CD8-positive, alpha-beta memory T cell (primary cell): ENCODE measurements at regions not wholly inside any gene's neighbourhood (a gene's known extent, or its start where the extent isn't known, plus 50 kb on each side); places are given as distances from the start of the nearest gene placed in this dataset.

Experiments used
- CTCF ChIA-PET: fragments of 350-600 bp; sonication (Branson Sonifier 250); formaldehyde crosslinking; loops from one replicate; lab custom pipeline; 2021; ENCODE audit warnings: antibody characterized with exemption; lab: Charles Lee
- POLR2A ChIA-PET: fragments of 350-600 bp; sonication (Branson Sonifier 250); formaldehyde crosslinking; loops from one replicate; lab custom pipeline; 2021; ENCODE audit warnings: antibody characterized with exemption; lab: Charles Lee
- DNase-seq, 5 donors: peaks; one replicate each; pipeline versions ENCODE4 v3.0.0 to v3.0.0-alpha.2; 2020 to 2022; ENCODE audit warnings: mixed read lengths in 1 of 5
- H3K27ac ChIP-seq: one replicate; pipeline ENCODE4 v1.7.0; 2013; ENCODE audit warnings: low read depth, mild to moderate bottlenecking, low read length, moderate library complexity
- H3K27me3 ChIP-seq: 2 replicates; pipeline ENCODE4 v1.7.0; 2013; ENCODE audit warnings: low read length, mild to moderate bottlenecking; ENCODE audit not compliant: insufficient read depth, poor library complexity, severe bottlenecking
- H3K36me3 ChIP-seq: 2 replicates; pipeline ENCODE4 v1.7.0; 2013; ENCODE audit warnings: mild to moderate bottlenecking, low read length, moderate library complexity; ENCODE audit not compliant: insufficient read depth
- H3K4me1 ChIP-seq: 2 replicates; pipeline ENCODE4 v1.7.0; 2013; ENCODE audit warnings: mild to moderate bottlenecking, low read length, moderate library complexity; ENCODE audit not compliant: insufficient read depth
- H3K4me3 ChIP-seq: 2 replicates; pipeline ENCODE4 v1.7.0; 2013; ENCODE audit warnings: mild to moderate bottlenecking, low read length
- H3K9me3 ChIP-seq: 2 replicates; pipeline ENCODE4 v1.7.0; 2013; ENCODE audit warnings: mild to moderate bottlenecking, low read length
- H3K27ac Mint-ChIP-seq, 8 donors: one replicate each; pipeline ENCODE4 v1.8.0; 2020 to 2021; ENCODE audit warnings: mixed read lengths in 8 of 8, mild to moderate bottlenecking in 6 of 8, inconsistent platforms in 3 of 8, moderate library complexity in 3 of 8
- H3K27me3 Mint-ChIP-seq, 2 donors: one replicate each; pipeline ENCODE4 v1.8.0; 2020 to 2021; ENCODE audit warnings: mixed read lengths in 2 of 2, mild to moderate bottlenecking in 1 of 2, moderate library complexity in 1 of 2
- H3K36me3 Mint-ChIP-seq, 3 donors: one replicate each; pipeline ENCODE4 v1.8.0; 2020 to 2021; ENCODE audit warnings: mixed read lengths in 3 of 3, inconsistent platforms in 1 of 3, mild to moderate bottlenecking in 1 of 3
- H3K4me1 Mint-ChIP-seq, 3 donors: one replicate each; pipeline ENCODE4 v1.8.0; 2020 to 2021; ENCODE audit warnings: mixed read lengths in 3 of 3, inconsistent platforms in 1 of 3, mild to moderate bottlenecking in 1 of 3
- H3K4me3 Mint-ChIP-seq, 7 donors: one replicate each; pipeline ENCODE4 v1.8.0; 2020 to 2021; ENCODE audit warnings: mixed read lengths in 7 of 7, mild to moderate bottlenecking in 6 of 7, moderate library complexity in 4 of 7, inconsistent platforms in 2 of 7
- H3K9me3 Mint-ChIP-seq, 5 donors: one replicate each; pipeline ENCODE4 v1.8.0; 2020 to 2022; ENCODE audit warnings: mixed read lengths in 5 of 5, mild to moderate bottlenecking in 3 of 5, moderate library complexity in 2 of 5, inconsistent platforms in 1 of 5

DNA sequence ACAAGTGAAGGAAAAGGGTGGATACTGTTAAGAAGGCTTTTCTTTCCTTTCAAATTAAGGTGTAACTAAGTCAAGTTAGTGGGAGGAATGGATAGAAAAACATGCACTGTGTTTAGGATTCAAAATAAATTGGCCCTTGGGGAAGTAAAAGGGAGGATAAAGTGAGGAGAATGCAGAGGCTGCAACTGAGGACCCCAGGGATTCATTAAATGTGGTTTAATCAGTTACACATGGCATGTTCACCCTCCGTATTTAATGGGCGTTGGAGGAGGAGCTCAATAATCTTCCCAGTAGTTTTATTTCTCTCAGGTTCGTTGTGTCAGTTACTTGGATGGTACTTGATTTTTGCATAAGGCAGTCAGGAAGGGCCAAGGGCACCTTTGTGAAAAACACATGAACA lies 966.3 kb downstream of the JRKL start:
- no peak for DNase-seq
- no peaks in the 10 kb centered on the region for H3K36me3 Mint-ChIP-seq
- Histone ChIP-seq H3K36me3 (no peaks in the 10 kb centered on the region), H3K27me3 (no peaks in the 10 kb centered on the region), H3K4me1 (no peaks in the 10 kb centered on the region), H3K9me3 (no peaks in the 10 kb centered on the region), H3K4me3 (no peak overlapping the region), H3K27ac (no peak overlapping the region)
- peaks cover 0 to 25% (median 4%) of the 10 kb centered on the region in 5 donors for H3K9me3 Mint-ChIP-seq
- no peak overlapping the region for H3K27ac Mint-ChIP-seq
- H3K4me3 Mint-ChIP-seq: no peak overlapping the region
- ChIA-PET CTCF (no interaction called here), POLR2A (no interaction called here)
- no peaks in the 10 kb centered on the region for H3K27me3 Mint-ChIP-seq
- no peaks in the 10 kb centered on the region for H3K4me1 Mint-ChIP-seq

GRCh38 chr11:97359016-97359415 lies 969.2 kb downstream of the JRKL start:
- H3K4me3 Mint-ChIP-seq: no peak overlapping the region
- H3K9me3 ChIP-seq: no peaks in the 10 kb centered on the region
- DNase-seq: no peak
- H3K4me3 ChIP-seq: no peak overlapping the region
- no peaks in the 10 kb centered on the region for H3K36me3 ChIP-seq
- H3K27me3 ChIP-seq: no peaks in the 10 kb centered on the region
- H3K36me3 Mint-ChIP-seq: no peaks in the 10 kb centered on the region
- no peaks in the 10 kb centered on the region for H3K4me1 ChIP-seq
- H3K4me1 Mint-ChIP-seq: no peaks in the 10 kb centered on the region
- peaks cover 0 to 17% (median 7%) of the 10 kb centered on the region in 5 donors for H3K9me3 Mint-ChIP-seq
- no peak overlapping the region for H3K27ac Mint-ChIP-seq
- no peaks in the 10 kb centered on the region for H3K27me3 Mint-ChIP-seq
- ChIA-PET CTCF (no interaction called here), POLR2A (no interaction called here)
- H3K27ac ChIP-seq: no peak overlapping the region

DNA sequence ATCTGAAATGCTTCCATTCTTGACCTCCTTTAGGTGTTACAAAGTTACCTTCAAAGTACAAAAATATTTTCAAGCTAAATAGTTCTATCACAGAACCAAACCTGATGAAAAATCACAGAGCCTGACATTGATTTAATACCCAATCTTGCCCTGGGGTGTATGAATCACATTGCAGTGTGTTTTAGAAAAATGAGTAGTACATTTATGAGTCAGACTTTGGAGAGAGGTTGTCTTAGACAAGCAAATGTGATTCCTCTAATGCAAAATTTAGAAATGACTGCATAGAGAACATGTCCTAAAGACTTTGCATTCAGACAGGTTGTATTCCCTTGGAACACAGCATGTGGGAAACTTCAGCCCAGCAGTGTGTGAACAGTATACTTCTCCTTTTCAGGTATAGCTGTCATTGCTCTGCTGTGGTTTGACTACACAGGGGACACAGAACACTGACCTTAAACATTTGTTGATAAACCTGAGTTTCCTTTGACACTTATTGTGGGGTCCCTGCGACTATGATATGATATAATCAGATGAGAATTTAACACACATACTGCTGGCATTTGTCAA lies 972.1 kb downstream of the JRKL start:
- Mint-ChIP-seq H3K27me3 (no peaks in the 10 kb centered on the region), H3K4me1 (no peaks in the 10 kb centered on the region), H3K36me3 (no peaks in the 10 kb centered on the region), H3K27ac (no peak overlapping the region), H3K9me3 (peaks cover 11 to 31% (median 19%) of the 10 kb centered on the region in 5 donors), H3K4me3 (no peak overlapping the region)
- no peak overlapping the region for H3K27ac ChIP-seq
- DNase-seq: no peak
- no peaks in the 10 kb centered on the region for H3K36me3 ChIP-seq
- H3K4me3 ChIP-seq: no peak overlapping the region
- no peaks in the 10 kb centered on the region for H3K9me3 ChIP-seq
- CTCF ChIA-PET: no interaction called here
- H3K4me1 ChIP-seq: no peaks in the 10 kb centered on the region
- no peaks in the 10 kb centered on the region for H3K27me3 ChIP-seq
- POLR2A ChIA-PET: no interaction called here

DNA sequence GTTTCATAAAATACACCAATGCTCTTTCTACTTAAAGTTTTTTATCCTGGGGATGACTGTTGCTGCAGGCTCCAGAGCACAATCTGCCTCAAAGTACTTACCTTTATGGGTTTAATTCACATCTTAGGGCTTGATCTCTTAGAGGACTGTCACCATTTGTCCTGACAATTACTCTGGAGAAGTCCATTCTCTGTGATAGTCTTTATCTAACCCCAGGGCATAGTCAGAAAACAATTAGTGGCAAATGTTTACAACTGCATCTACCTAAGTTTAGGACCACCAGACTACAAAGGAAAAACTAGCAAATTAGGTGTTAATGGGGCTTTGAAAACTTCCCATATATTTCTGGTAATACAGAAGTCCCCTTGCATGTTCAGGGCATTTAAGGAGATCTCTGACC lies 973.5 kb downstream of the JRKL start:
- Histone ChIP-seq H3K4me1 (no peaks in the 10 kb centered on the region), H3K27me3 (no peaks in the 10 kb centered on the region), H3K36me3 (no peaks in the 10 kb centered on the region), H3K9me3 (no peaks in the 10 kb centered on the region), H3K4me3 (no peak overlapping the region), H3K27ac (no peak overlapping the region)
- H3K9me3 Mint-ChIP-seq: peaks cover 11 to 27% (median 19%) of the 10 kb centered on the region in 5 donors
- H3K4me3 Mint-ChIP-seq: no peak overlapping the region
- no peaks in the 10 kb centered on the region for H3K36me3 Mint-ChIP-seq
- POLR2A ChIA-PET: no interaction called here
- H3K4me1 Mint-ChIP-seq: no peaks in the 10 kb centered on the region
- no peak for DNase-seq
- CTCF ChIA-PET: no interaction called here
- no peak overlapping the region for H3K27ac Mint-ChIP-seq
- H3K27me3 Mint-ChIP-seq: no peaks in the 10 kb centered on the region

DNA sequence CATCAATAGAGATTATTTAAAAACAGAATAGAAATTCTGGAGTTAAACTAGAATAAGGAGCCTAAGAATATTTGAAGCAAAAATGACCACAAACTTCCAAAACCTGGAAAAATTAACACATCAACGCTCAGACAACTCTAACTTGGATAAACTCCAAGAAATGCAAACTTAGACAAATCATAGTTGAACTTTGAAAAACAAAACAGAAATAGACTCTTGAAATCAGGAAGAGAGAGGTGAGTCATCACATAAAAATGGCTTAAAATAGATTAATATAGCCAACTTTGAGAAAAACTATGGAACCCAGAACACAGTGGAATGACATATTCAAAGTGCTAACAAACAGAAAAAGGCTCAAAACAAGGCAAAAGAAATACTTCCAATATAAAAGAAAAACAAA lies 974.2 kb downstream of the JRKL start:
- POLR2A ChIA-PET: no interaction called here
- Histone ChIP-seq H3K4me3 (no peak overlapping the region), H3K4me1 (no peaks in the 10 kb centered on the region), H3K27ac (no peak overlapping the region), H3K36me3 (no peaks in the 10 kb centered on the region), H3K9me3 (no peaks in the 10 kb centered on the region), H3K27me3 (no peaks in the 10 kb centered on the region)
- Mint-ChIP-seq H3K4me3 (no peak overlapping the region), H3K4me1 (no peaks in the 10 kb centered on the region), H3K9me3 (peaks cover 11 to 35% (median 22%) of the 10 kb centered on the region in 5 donors), H3K36me3 (no peaks in the 10 kb centered on the region), H3K27ac (no peak overlapping the region), H3K27me3 (no peaks in the 10 kb centered on the region)
- no peak for DNase-seq
- CTCF ChIA-PET: no interaction called here

- ChIA-PET POLR2A (no interaction called here), CTCF (no interaction called here)
- Mint-ChIP-seq H3K36me3 (no peaks in the 10 kb centered on the region), H3K9me3 (peaks cover 17 to 52% (median 24%) of the 10 kb centered on the region in 5 donors), H3K27me3 (no peaks in the 10 kb centered on the region), H3K27ac (no peak overlapping the region), H3K4me3 (no peak overlapping the region), H3K4me1 (no peaks in the 10 kb centered on the region)
- Histone ChIP-seq H3K4me1 (no peaks in the 10 kb centered on the region), H3K4me3 (no peak overlapping the region), H3K27me3 (no peaks in the 10 kb centered on the region), H3K27ac (no peak overlapping the region), H3K9me3 (no peaks in the 10 kb centered on the region), H3K36me3 (no peaks in the 10 kb centered on the region)
- DNase-seq: peak in 1 of 5 donors; percentile 29
These were observed 977.7 kb downstream of the JRKL start for GRCh38 chr11:97367406-97368083.

GRCh38 chr11:97389270-97389669 lies 999.5 kb downstream of the JRKL start:
- H3K4me1 Mint-ChIP-seq: no peaks in the 10 kb centered on the region
- no peak overlapping the region for H3K4me3 Mint-ChIP-seq
- H3K27ac ChIP-seq: no peak overlapping the region
- no peaks in the 10 kb centered on the region for H3K27me3 Mint-ChIP-seq
- H3K27ac Mint-ChIP-seq: no peak overlapping the region
- no peak for DNase-seq
- no peak overlapping the region for H3K4me3 ChIP-seq
- H3K36me3 Mint-ChIP-seq: no peaks in the 10 kb centered on the region
- H3K27me3 ChIP-seq: no peaks in the 10 kb centered on the region
- ChIA-PET CTCF (no interaction called here), POLR2A (no interaction called here)
- H3K9me3 ChIP-seq: no peaks in the 10 kb centered on the region
- H3K4me1 ChIP-seq: no peaks in the 10 kb centered on the region
- no peaks in the 10 kb centered on the region for H3K36me3 ChIP-seq
- peaks cover 2 to 25% (median 7%) of the 10 kb centered on the region in 5 donors for H3K9me3 Mint-ChIP-seq

- no peak overlapping the region for H3K27ac ChIP-seq
- Mint-ChIP-seq H3K27ac (no peak overlapping the region), H3K4me1 (no peaks in the 10 kb centered on the region), H3K27me3 (no peaks in the 10 kb centered on the region), H3K4me3 (no peak overlapping the region), H3K36me3 (no peaks in the 10 kb centered on the region), H3K9me3 (peaks cover 10 to 21% (median 11%) of the 10 kb centered on the region in 5 donors)
- no peak for DNase-seq
- ChIA-PET POLR2A (no interaction called here), CTCF (no interaction called here)
- H3K36me3 ChIP-seq: no peaks in the 10 kb centered on the region
- H3K4me1 ChIP-seq: no peaks in the 10 kb centered on the region
- H3K4me3 ChIP-seq: no peak overlapping the region
- H3K9me3 ChIP-seq: no peaks in the 10 kb centered on the region
- H3K27me3 ChIP-seq: no peaks in the 10 kb centered on the region
These were observed 1008.4 kb downstream of the JRKL start for GRCh38 chr11:97398246-97398645.
